ENCODE measurements at regions not wholly inside any gene's neighbourhood (a gene's known extent, or its start where the extent isn't known, plus 50 kb on each side); places are given as distances from the start of the nearest gene placed in this dataset.
"Not testable (repeated sequence)": the region's sequence is repeated elsewhere in the genome, so short reads cannot be mapped to it uniquely, and the experiment has no call there.

DNA sequence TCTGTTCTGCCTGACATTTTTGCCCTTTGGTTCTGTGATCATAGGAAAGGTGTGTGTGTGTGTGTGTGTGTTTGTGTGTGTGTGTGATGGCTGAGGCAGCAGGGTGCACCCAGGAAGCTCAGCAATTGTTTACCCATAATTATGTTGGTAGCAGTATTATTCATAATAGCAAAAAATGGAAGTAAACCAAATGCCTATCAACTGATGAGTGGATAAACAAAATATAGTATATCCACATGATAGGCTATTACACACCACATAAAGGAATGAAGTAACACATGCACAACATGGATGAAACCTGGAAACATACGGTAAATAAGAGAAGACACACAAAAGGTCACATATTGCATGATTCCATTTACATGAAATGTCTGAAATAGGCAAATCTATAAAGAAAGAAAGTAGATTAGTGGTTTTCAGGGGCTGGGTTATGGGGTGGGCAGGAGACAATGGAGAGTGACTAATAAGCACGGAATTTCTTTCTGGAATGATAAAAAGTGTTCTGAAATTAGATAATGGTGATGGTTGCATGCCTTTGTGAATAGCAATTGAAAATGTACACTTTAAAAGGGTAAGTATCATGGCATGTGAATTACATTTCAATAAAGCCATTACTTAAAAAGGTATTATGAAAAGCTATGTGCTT, 167.2 kb downstream of the POLR2M start:
- DNase-seq (ENCODE audit: extremely low read depth in 1 of 2, low read depth in 1 of 2): no peak

DNA sequence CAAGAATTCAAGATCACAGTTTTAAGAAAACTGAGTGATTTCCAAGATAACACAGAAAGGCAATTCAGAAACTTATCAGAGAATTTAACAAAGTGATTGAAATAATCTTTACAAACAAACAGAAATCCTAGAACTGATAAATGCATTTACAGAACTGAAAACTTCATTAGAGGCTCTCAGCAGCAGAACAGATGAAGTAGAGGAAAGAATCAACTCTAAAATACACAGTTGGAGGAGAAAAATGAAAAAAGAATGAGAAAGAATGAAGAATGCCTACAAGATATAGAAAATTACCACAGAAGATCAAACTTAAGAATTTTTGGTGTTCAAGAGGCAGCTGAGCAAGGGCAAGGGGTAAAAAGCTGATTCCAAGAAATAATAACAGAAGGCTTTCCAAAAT, 168.8 kb downstream of the POLR2M start:
- no peak for DNase-seq (ENCODE audit: extremely low read depth in 1 of 2, low read depth in 1 of 2)

DNA sequence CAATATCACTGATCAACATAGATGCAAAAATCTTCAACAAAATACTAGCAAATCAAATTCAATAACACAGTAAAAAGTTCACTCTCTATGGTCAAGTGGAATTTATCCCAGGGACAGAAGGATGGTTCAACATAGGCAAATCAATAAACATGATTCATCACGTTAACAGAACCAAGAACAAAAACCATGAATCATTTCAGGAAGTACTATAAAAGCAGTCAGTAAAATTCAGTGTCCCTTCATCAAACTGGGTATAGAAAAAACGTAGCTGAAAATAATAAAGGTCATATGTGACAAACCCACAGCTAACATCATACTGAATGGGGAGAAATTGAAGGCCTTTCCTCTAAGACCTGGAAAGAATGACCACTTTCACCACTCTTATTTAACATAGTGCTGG, 172.1 kb downstream of the POLR2M start:
- DNase-seq (ENCODE audit: extremely low read depth in 1 of 2, low read depth in 1 of 2): no peak

DNA sequence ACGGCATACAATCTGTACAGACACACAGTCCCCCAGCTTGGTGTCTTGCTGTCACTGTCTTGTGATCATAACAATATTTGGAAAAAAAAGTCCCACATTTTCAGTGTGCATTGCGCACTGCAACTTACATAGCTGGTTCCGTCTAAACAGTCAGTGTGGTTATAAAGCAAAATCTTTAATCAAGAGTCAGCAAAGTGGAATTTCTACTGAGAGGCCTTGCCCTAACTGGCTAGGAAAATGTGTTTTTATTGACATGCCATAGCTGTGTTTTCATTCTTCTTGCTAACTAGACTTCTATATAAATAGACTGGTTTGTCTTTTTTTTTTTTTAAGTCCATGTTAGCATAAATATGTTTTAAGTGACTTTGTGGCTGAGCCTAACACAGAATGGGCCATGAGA, 174.8 kb downstream of the POLR2M start:
- DNase-seq (ENCODE audit: extremely low read depth in 1 of 2, low read depth in 1 of 2): no peak

DNA sequence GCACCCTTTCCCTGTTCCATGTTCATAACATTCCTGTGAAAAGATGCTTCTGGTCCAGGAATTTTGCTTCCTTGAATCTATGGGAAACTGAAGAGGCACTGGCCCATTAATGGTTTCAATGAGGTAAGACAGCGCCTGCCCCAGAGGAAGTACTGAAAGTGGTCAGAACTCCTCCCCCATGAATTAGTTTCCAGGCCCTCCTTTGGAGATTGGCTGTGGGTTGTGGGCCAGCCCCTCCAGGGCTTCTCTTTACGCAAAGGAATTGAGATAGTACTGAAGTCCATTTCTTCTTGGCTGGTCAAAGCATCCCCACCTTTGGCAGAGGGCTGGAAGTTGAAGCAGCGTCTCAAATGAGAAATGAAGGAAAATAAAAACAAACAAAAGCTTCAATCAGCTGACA, 175.5 kb downstream of the POLR2M start:
- no peak for DNase-seq (ENCODE audit: extremely low read depth in 1 of 2, low read depth in 1 of 2)

DNA sequence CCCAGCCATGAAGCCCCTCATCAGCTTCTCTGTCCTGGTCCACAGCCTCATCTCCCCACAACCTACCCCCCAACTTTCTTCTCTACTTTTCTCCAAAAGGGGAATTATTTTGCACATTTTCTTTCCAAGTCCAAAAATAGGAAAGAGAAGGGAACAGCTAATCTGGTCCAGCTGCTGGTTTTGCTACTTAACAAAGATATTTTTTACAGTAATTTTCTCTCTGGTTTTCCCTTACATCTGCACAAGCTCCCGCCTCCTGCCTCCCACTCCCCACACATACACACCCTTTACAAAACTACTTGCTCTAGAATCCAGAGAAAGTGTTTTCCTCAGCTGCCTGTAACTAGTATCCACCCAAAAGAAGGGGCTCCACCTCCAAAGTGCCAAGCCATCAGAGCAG, 177.2 kb downstream of the POLR2M start:
- no peak for DNase-seq (ENCODE audit: extremely low read depth in 1 of 2, low read depth in 1 of 2)

DNA sequence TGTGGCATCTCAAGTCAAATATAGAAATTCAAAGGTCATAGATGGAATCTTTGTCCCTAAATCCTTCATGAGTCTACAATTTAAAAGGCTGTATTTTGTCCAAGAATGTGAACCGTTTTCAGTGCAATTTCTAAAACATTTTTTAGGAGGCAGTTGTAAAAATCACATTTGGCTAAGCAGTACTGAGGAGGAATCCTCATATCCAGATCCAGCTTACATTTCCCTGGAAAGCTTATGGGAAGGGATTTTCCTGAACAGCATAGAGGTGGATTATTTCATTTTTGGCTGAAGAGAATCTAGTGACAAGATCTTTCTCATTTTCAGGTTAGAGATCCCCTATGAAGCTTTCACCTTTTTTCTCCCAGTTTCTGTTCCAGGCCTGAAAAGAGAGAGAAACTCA, 178.4 kb downstream of the POLR2M start:
- DNase-seq (ENCODE audit: extremely low read depth in 1 of 2, low read depth in 1 of 2): no peak

DNA sequence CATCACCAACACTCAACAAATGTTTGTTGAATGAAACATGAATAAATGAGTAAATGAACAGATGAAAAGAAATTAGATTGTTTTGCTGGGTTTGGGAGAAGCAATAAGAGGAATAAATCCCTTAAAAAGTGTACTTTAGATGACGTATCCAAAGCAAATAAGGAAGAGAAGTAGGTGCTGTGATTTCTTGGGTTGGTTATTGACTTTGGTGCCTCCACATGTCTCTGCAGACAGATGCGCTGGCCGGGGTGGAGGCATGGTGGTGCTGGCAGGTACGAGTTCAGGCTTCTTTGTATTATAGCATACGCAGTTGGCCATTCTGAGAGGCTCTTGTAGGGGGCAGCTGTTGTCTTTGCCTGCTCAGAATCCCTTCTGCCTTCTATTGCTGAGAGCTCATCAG, 178.9 kb downstream of the POLR2M start:
- no peak for DNase-seq (ENCODE audit: extremely low read depth in 1 of 2, low read depth in 1 of 2)

DNA sequence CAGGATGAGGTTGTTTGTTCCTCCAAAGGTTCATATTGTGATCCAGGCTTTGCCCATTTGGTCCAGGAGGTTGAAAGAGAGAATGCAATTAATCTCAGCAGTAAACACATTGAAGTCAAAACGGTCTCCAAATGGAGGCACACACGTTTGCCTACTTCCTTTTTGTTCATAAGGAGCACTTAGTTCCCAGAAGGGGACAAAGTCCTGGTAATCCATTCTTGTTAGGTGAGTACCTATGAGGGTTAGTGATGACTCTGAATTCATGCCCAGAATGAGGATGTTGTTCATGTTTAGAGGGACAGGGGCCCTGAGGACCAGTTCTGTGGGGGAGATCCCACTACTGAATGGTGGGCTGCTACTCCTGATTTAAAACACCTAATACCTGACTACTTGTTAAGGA, 177.7 kb downstream of the ALDH1A2 start:
- DNase-seq (ENCODE audit: extremely low read depth in 1 of 2, low read depth in 1 of 2): no peak

DNA sequence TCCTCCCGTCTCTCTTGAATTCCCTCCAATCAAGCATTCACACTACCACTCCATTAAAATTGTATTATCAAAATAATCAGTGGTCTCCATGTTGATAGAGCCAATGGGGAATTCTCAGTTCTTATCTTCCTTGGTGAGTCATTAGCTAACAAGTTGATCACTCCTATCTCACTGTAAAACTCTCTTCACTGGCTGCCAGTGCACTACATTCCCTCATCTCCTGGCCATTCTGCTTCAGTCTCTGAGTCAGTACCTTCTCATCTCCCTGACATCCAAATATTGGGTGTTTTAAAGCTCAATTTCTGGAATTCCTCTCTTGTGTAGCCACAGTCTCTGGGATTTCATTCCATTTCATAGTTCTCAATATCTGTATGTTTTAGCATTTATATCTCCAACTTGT, 175.2 kb downstream of the ALDH1A2 start:
- no peak for DNase-seq (ENCODE audit: extremely low read depth in 1 of 2, low read depth in 1 of 2)

DNA sequence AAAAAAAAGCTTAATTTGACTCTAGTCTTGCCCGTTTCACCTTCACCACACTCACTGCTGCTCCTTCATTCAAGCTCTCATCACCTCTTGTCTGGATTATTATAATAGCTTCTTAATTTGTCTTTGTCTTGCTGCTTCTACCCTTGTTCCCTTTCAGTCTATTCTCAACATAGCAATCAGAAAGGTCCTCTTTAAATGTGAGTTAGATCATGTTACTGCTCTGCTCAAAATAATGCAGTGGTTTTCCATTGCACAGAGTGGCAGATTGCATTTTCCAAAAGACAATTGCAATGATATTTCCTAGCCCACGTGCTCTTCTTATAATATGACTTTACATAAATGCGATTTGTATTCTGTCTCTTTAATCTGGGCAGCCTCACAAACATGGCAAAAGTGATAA, 174.6 kb downstream of the ALDH1A2 start:
- DNase-seq (ENCODE audit: extremely low read depth in 1 of 2, low read depth in 1 of 2): no peak

DNA sequence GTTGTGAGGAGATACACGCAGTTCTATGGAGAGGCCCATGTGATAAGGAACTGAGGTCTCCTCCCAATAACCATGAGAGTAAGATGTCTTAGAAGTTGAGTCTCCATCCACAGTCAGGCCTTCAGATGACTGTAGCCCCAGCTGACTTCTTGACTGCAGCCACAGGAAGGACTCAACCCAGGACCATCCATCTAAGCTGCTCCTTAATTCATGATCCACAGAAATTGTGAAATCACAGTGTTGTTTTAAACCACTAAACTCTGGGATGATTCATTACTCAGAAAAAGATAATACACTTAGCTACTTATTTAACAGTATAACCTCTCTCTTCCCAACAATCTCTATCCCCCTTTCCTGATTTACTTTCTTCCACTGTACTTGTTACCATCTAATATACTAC, 173.3 kb downstream of the ALDH1A2 start:
- no peak for DNase-seq (ENCODE audit: extremely low read depth in 1 of 2, low read depth in 1 of 2)

DNA sequence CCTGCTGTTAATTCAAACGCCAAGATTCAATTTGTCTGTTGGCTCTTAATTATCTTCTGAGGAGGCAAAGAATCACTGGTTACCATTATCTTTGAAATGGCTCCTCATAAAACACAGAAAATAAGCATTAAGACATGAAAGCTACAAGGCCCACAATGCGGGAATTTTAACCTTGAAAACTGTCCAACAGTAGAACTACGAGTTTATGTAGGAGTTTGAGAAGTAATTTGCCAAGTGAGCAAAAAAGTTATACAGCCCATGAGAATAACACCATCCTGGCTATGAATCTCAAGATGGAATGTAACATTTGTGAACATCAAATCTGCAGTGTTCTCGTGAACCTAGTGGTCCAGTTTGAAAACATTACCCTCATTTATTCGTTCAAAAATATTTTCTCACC, 172.5 kb downstream of the ALDH1A2 start:
- DNase-seq (ENCODE audit: extremely low read depth in 1 of 2, low read depth in 1 of 2): no peak

DNA sequence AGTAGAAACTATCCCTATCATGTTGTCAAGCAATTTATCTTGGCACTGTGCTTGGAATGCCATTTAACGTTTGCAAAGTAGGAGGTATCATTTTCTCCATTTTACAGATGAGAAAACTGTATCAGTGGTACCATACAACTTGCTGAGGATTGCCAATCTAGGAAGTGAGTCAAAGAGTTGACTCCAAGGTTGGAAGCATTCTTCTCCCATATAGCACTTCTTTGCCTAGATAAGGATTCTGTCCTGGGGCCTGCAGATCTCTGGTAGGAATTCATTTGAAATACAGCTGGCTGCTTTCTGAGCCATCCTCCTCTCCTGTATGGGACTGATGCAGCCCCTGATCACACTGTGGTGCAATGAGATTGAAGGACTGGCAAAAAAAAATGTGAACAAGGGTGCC, 170.2 kb downstream of the ALDH1A2 start:
- DNase-seq (ENCODE audit: extremely low read depth in 1 of 2, low read depth in 1 of 2): no peak

DNA sequence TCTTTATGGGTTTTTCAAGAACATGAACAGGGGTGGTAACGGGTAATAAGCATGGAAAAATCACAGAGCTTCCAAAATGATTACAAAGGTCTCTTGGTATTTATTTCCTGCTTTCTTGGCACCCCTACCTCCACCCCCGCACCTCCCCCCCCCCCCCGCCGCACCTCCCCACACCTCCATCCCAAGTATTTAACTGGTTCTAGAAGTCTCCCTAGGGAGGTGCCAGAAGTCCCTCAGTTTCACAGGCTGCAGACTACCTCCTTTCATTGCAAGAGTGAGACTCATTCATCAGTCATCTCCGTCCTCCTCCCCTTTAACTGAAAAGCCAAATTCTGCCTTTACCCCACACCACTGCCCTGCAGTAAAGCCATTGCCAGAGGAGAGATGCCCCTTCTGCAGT, 169.4 kb downstream of the ALDH1A2 start:
- DNase-seq (ENCODE audit: extremely low read depth in 1 of 2, low read depth in 1 of 2): no peak

DNA sequence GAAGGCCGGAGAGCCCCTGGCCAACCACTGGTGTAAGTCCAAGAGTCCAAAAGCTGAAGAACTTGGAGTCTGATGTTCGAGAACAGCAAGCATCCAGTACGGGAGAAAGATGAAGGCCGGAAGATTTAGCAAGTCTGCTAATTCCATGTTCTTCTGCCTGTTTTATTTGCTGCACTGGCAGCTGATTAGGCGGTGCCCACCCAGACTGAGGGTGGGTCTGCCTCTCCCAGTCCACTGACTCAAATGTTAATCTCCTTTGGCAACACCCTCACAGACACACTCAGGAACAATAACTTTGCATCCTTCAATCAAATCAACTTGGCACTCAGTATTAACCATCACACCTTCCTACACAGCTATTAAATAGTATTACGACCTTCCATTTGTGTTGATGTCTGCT, 168.6 kb downstream of the ALDH1A2 start:
- not testable (repeated sequence) for DNase-seq (ENCODE audit: extremely low read depth in 1 of 2, low read depth in 1 of 2)

DNA sequence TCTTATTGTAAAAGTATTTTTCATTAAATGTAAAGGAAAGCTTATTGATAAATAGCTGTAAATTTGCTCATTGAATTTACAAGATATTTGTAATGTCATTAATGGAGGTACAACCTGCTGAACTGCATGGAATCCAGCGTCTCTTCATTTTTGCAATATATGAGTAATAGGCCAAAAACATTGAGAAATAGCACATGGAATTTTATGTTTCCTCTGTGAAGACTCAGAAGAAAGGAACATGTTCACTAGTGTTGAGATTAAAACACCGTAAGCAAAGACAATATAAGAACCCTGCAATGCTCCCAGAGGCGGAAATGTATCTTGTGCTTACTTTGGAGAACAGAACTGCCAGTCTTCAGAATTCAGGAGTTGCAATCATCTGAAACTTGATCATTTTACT, 167.6 kb downstream of the ALDH1A2 start:
- DNase-seq (ENCODE audit: extremely low read depth in 1 of 2, low read depth in 1 of 2): no peak

DNA sequence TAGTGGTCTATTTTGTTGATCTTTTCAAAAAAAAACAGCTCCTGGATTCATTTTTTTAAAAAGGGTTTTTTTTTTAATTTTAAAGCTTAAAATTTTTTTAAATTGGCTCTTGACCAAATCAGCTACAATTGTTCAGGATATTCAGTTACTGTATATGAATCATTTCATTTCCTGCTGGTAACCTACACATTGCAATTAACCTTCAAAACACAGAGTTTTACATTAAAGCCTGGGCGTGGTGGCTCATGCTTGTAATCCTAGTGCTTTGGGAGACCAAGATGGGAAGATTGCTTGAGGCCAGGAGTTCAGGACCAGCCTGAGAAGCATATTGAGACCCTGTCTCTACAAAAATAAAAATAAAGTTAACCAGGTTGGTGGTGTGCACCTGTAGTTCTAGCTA, 163.4 kb downstream of the ALDH1A2 start:
- no peak for DNase-seq (ENCODE audit: extremely low read depth in 1 of 2, low read depth in 1 of 2)

Measured in stimulated activated CD8-positive, alpha-beta memory T cell treated with anti-CD3 and anti-CD28 coated beads, Interleukin-7, amount 100 ng/mL, for 48 hours (primary cell).